ENCODE measurements at regions not wholly inside any gene's neighbourhood (a gene's known extent, or its start where the extent isn't known, plus 50 kb on each side); places are given as distances from the start of the nearest gene placed in this dataset.

- peak; percentile 8 to 12 for DNase-seq
Measured at GRCh38 chr20:40265825-40266533, 423.1 kb downstream of the MAFB start.

GRCh38 chr20:40262219-40262618 is 426.8 kb downstream of the MAFB start:
- DNase-seq = no peak

- no peak for DNase-seq
Measured at GRCh38 chr20:40258931-40259330, 430.1 kb downstream of the MAFB start.

GRCh38 chr20:40257763-40258162 is 431.3 kb downstream of the MAFB start:
- no peak for DNase-seq

GRCh38 chr20:40255365-40255764 is 433.7 kb downstream of the MAFB start:
- no peak for DNase-seq

GRCh38 chr20:40254023-40254772 is 434.8 kb downstream of the MAFB start:
- no peak for DNase-seq

GRCh38 chr20:40251284-40251932 is 437.6 kb downstream of the MAFB start:
- no peak for DNase-seq

GRCh38 chr20:40249805-40250204 is 439.2 kb downstream of the MAFB start:
- DNase-seq = no peak

GRCh38 chr20:40245829-40246228 is 443.2 kb downstream of the MAFB start:
- DNase-seq = no peak

GRCh38 chr20:40244286-40244685 is 444.8 kb downstream of the MAFB start:
- no peak for DNase-seq

- no peak for DNase-seq
Measured at GRCh38 chr20:40241596-40242343, 447.3 kb downstream of the MAFB start.

- DNase-seq = no peak
Measured at GRCh38 chr20:40238511-40238910, 450.5 kb downstream of the MAFB start.

- DNase-seq = no peak
Measured at GRCh38 chr20:40234593-40234992, 454.4 kb downstream of the MAFB start.

- no peak for DNase-seq
Measured at GRCh38 chr20:40233406-40233805, 455.6 kb downstream of the MAFB start.

- no peak for DNase-seq
Measured at GRCh38 chr20:40232756-40233155, 456.3 kb downstream of the MAFB start.

GRCh38 chr20:40232273-40232672 is 456.8 kb downstream of the MAFB start:
- DNase-seq = no peak

- no peak for DNase-seq
Measured at GRCh38 chr20:40230486-40230885, 458.6 kb downstream of the MAFB start.

- no peak for DNase-seq
Measured at GRCh38 chr20:40225596-40225995, 463.4 kb downstream of the MAFB start.

- no peak for DNase-seq
Measured at GRCh38 chr20:40223810-40224209, 465.2 kb downstream of the MAFB start.

- DNase-seq = no peak
Measured at GRCh38 chr20:40218971-40219370, 470.1 kb downstream of the MAFB start.

GRCh38 chr20:40218316-40218969 is 470.6 kb downstream of the MAFB start:
- DNase-seq = peak in 1 of 2 donors; percentile 52

GRCh38 chr20:40207655-40208054 is 481.4 kb downstream of the MAFB start:
- DNase-seq = no peak

GRCh38 chr20:40205971-40206370 is 483.1 kb downstream of the MAFB start:
- DNase-seq = no peak

All from hippocampal formation (tissue), 2 donors.